Loucy (cell line): ENCODE measurements at regions not wholly inside any gene's neighbourhood (a gene's known extent, or its start where the extent isn't known, plus 50 kb on each side); places are given as distances from the start of the nearest gene placed in this dataset.

Experiments used
- H2AFZ ChIP-seq: fragments of 200-600 bp; sonication (generic); 2 replicates; pipeline ENCODE4 v1.6.0; 2016; ENCODE audit warnings: antibody characterized with exemption, mild to moderate bottlenecking, low read length, moderate library complexity
- H3F3A ChIP-seq: fragments of 200-600 bp; 2 replicates; pipeline ENCODE4 v1.6.0; 2016; ENCODE audit warnings: antibody characterized with exemption, low read depth, mild to moderate bottlenecking
- H3K27me3 ChIP-seq: fragments of 200-600 bp; sonication (generic); 2 replicates; pipeline ENCODE4 v1.6.1; 2014; ENCODE audit warnings: low read length, mild to moderate bottlenecking; ENCODE audit not compliant: insufficient read depth, poor library complexity, severe bottlenecking
- H3K36me3 ChIP-seq: fragments of 200-600 bp; sonication (generic); 2 replicates; pipeline ENCODE4 v1.6.1; 2016; ENCODE audit warnings: low read length; ENCODE audit not compliant: insufficient read depth
- H3K4me1 ChIP-seq: fragments of 200-600 bp; sonication (generic); 2 replicates; pipeline ENCODE4 v1.5.1; 2014; ENCODE audit warnings: low read length, mild to moderate bottlenecking; ENCODE audit not compliant: insufficient read depth, poor library complexity, severe bottlenecking
- H3K4me2 ChIP-seq: fragments of 200-600 bp; sonication (generic); 2 replicates; pipeline ENCODE4 v1.6.0; 2014; ENCODE audit warnings: antibody characterized with exemption, low read length, low read depth, mild to moderate bottlenecking; ENCODE audit not compliant: poor library complexity, severe bottlenecking
- H3K4me3 ChIP-seq: fragments of 200-600 bp; sonication (generic); 2 replicates; pipeline ENCODE4 v1.5.1; 2014; ENCODE audit warnings: low read length, mild to moderate bottlenecking, mixed read lengths; ENCODE audit not compliant: poor library complexity, severe bottlenecking
- H3K79me2 ChIP-seq: fragments of 200-600 bp; sonication (generic); 2 replicates; pipeline ENCODE4 v1.6.1; 2014; ENCODE audit warnings: low read length; ENCODE audit not compliant: insufficient read depth
- H3K9ac ChIP-seq: fragments of 200-600 bp; sonication (generic); 2 replicates; pipeline ENCODE4 v1.6.0; 2014; ENCODE audit warnings: mild to moderate bottlenecking, low read depth, low read length, moderate library complexity; ENCODE audit not compliant: poor library complexity, severe bottlenecking
- H3K9me2 ChIP-seq: fragments of 200-600 bp; sonication (generic); replicated peaks from 2 replicates; pipeline ENCODE4 v1.6.1; 2016; ENCODE audit warnings: low read depth, low read length, mixed read lengths
- H3K9me3 ChIP-seq: fragments of 200-600 bp; sonication (generic); 2 replicates; pipeline ENCODE4 v1.6.1; 2014; ENCODE audit warnings: mild to moderate bottlenecking, antibody characterized with exemption, low read length, low read depth; ENCODE audit not compliant: insufficient read depth
- H4K20me1 ChIP-seq: fragments of 200-600 bp; sonication (generic); 2 replicates; pipeline ENCODE4 v1.6.0; 2014; ENCODE audit warnings: antibody characterized with exemption, low read length, mild to moderate bottlenecking; ENCODE audit not compliant: insufficient read depth, poor library complexity, severe bottlenecking
- EZH2phosphoT487 ChIP-seq: fragments of 200-600 bp; IDR thresholded peaks from 2 replicates; pipeline ENCODE4 v1.6.1; 2018; ENCODE audit warnings: antibody characterized with exemption, mild to moderate bottlenecking, moderate library complexity, borderline replicate concordance
- TF ChIP-seq, protein P1 (sequence below): fragments of 200-600 bp; sonication (generic); conservative IDR thresholded peaks from 2 replicates; pipeline ENCODE4 v1.5.1; 2014; ENCODE audit warnings: mild to moderate bottlenecking, antibody characterized with exemption, low read length

DNA sequence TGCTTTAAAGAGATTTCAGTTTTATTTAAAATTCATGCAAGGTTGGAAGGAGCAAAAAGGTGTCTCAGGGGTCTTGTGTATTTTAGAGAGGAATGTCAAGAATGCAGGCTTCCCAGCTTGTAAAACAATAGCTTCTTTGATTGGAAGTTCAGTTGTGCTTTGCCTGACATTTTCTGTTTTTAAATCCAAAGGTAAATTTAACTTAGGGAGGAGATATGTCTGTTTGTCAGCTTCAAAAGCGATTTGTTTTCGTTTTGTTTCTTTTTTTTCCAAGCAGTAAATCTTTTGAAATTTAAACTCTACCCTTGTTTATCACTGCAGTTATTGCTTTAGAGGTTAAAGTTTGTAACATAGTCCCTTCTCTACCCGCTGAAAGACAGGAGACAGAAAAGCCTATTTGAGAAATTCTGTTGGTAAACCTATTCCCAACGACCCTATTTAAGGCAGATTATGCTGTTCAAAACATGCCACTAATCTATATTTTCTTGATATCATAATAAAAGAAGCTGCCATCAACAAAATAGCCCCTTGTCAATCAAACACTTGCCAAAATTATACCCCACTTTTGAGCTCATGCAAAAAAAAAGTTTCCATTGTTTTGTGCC is 639.6 kb downstream of the IRS1 start:
- Histone ChIP-seq H3K9me2 (no peaks in the 10 kb centered on the region), H2AFZ (no peak overlapping the region)

DNA sequence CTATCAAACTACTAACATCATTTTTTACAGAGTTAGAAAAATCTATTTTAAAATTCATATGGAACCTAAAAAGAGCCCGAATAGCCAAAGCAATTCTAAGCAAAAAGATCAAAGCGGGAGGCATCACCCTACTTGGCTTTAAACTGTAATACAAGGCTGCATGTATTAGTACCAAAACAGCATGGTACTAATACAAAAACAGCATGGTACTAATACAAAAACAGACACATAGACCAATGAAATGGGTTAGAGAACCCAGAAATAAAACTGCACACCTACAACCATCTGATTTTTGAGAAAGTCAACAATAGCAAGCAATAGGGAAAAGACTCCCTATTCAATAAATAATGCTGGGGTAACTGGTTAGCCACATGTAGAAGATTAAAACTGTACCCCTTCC is 640.7 kb downstream of the IRS1 start:
- Histone ChIP-seq H3F3A (no peaks in the 10 kb centered on the region), H4K20me1 (no peaks in the 10 kb centered on the region), H3K9ac (no peak overlapping the region), H3K4me2 (no peak overlapping the region), H3K4me1 (no peaks in the 10 kb centered on the region), H2AFZ (no peak overlapping the region), H3K9me3 (no peaks in the 10 kb centered on the region), H3K79me2 (no peaks in the 10 kb centered on the region), H3K9me2 (no peaks in the 10 kb centered on the region), H3K4me3 (no peak overlapping the region), H3K36me3 (no peaks in the 10 kb centered on the region), H3K27me3 (no peaks in the 10 kb centered on the region)
- TF ChIP-seq, protein P1, sequence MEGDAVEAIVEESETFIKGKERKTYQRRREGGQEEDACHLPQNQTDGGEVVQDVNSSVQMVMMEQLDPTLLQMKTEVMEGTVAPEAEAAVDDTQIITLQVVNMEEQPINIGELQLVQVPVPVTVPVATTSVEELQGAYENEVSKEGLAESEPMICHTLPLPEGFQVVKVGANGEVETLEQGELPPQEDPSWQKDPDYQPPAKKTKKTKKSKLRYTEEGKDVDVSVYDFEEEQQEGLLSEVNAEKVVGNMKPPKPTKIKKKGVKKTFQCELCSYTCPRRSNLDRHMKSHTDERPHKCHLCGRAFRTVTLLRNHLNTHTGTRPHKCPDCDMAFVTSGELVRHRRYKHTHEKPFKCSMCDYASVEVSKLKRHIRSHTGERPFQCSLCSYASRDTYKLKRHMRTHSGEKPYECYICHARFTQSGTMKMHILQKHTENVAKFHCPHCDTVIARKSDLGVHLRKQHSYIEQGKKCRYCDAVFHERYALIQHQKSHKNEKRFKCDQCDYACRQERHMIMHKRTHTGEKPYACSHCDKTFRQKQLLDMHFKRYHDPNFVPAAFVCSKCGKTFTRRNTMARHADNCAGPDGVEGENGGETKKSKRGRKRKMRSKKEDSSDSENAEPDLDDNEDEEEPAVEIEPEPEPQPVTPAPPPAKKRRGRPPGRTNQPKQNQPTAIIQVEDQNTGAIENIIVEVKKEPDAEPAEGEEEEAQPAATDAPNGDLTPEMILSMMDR, result no peak
- no peak for TF ChIP-seq EZH2phosphoT487

More for the DNA sequence above, 639.6 kb downstream of the IRS1 start:
- Histone ChIP-seq H3K4me3 (no peak overlapping the region), H3K4me1 (no peaks in the 10 kb centered on the region), H3F3A (no peaks in the 10 kb centered on the region), H3K9me3 (no peaks in the 10 kb centered on the region), H3K79me2 (no peaks in the 10 kb centered on the region), H4K20me1 (no peaks in the 10 kb centered on the region), H3K9ac (no peak overlapping the region), H3K27me3 (no peaks in the 10 kb centered on the region), H3K4me2 (no peak overlapping the region), H3K36me3 (no peaks in the 10 kb centered on the region)
- no peak for TF ChIP-seq EZH2phosphoT487
- TF ChIP-seq, protein P1, result no peak

DNA sequence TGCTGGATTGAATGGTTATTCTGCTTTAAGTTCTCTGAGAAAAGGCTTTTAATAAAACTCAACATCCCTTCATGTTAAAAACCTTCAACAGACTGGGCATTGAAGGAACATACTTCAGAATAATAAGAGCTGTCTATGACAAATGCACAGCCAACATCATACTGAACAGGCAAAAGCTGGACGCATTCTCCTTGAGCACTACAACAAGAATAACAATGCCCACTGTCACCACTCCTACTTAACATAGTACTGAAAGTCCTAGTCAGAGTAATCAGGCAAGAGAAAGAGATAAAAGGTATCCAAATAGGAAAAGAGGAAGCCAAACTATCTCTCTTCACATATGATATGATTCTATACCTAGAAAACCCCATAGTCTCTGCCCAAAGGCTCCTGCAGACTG is 641.4 kb downstream of the IRS1 start:
- Histone ChIP-seq H3K36me3 (no peaks in the 10 kb centered on the region), H3K4me1 (no peaks in the 10 kb centered on the region), H3K27me3 (no peaks in the 10 kb centered on the region), H2AFZ (no peak overlapping the region), H3K9me2 (no peaks in the 10 kb centered on the region), H3K79me2 (no peaks in the 10 kb centered on the region), H3F3A (no peaks in the 10 kb centered on the region), H4K20me1 (no peaks in the 10 kb centered on the region), H3K4me3 (no peak overlapping the region), H3K9ac (no peak overlapping the region), H3K4me2 (no peak overlapping the region), H3K9me3 (no peaks in the 10 kb centered on the region)
- TF ChIP-seq, protein P1, result no peak
- no peak for TF ChIP-seq EZH2phosphoT487
